ENCODE measurements at regions not wholly inside any gene's neighbourhood (a gene's known extent, or its start where the extent isn't known, plus 50 kb on each side); places are given as distances from the start of the nearest gene placed in this dataset.
A peak's percentile ranks its signal among the peaks of the same experiment; 100 is the strongest.

DNA sequence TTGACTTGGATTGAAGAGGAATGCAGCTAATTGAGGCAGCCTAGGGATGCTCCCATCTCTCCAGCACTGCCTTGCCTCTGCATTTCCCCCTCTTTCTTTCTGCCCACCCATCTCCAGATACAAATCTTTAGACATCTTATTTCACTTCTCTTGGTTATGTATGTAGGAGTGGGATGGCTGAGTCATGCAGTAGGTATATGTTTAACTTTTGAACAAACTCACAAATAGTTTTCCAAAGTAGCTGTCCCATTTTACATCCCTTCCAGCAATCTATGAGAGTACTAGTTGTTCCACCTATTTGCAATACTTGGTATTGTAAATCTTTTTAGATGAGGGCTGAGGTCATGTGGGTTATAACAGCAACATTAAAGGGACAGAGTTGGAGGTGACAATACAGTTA lies 329.9 kb downstream of the DYSF start:
- no peak overlapping the region for H2AFZ ChIP-seq (ENCODE audit: low read length)
- no peak overlapping the region for H2AK5ac ChIP-seq (ENCODE audit: low read depth, low read length)
- no peak overlapping the region for H2BK5ac ChIP-seq (ENCODE audit: low read length)
- DNase-seq (ENCODE audit: low spot score), result no peak
- H3K18ac ChIP-seq (ENCODE audit: low read length), result no peak overlapping the region
- H2BK120ac ChIP-seq (ENCODE audit: low read depth, low read length), result no peak overlapping the region
- no peak overlapping the region for H3K27ac ChIP-seq (replicated peaks; ENCODE audit: low read length)
- peaks cover 0 to 1% of the 10 kb centered on the region in 2 donors for H3K4me1 ChIP-seq (ENCODE audit: control insufficient read depth in 2 of 2, insufficient read depth in 1 of 2, low read depth in 1 of 2, low read length in 2 of 2)
- H3K23ac ChIP-seq (ENCODE audit: low read depth, low read length, poor library complexity), result no peak overlapping the region
- no peak overlapping the region for H3K4me3 ChIP-seq (ENCODE audit: low read length in 2 of 2)
- H3K36me3 ChIP-seq (replicated peaks in 1 of 2; ENCODE audit: control insufficient read depth in 2 of 2, insufficient read depth in 2 of 2, low read length in 2 of 2), result no peaks in the 10 kb centered on the region
- H3K79me1 ChIP-seq (ENCODE audit: low read depth, low read length), result no peaks in the 10 kb centered on the region
- no peak overlapping the region for H3K9ac ChIP-seq (ENCODE audit: low read depth, low read length, poor library complexity)
- H2BK12ac ChIP-seq (ENCODE audit: low read length), result no peak overlapping the region
- H3K9me3 ChIP-seq (replicated peaks in 1 of 2; ENCODE audit: control insufficient read depth in 2 of 2, insufficient read depth in 1 of 2, low read depth in 1 of 2, low read length in 2 of 2), result no peaks in the 10 kb centered on the region
- no peak overlapping the region for H4K8ac ChIP-seq (ENCODE audit: low read depth, low read length)
- no peak overlapping the region for H2BK15ac ChIP-seq (ENCODE audit: low read length)
- no peak overlapping the region for H4K91ac ChIP-seq (ENCODE audit: low read depth, low read length, poor library complexity)
- no peak overlapping the region for H3K4me2 ChIP-seq (ENCODE audit: insufficient read depth, low read length, poor library complexity, severe bottlenecking)
- H3K4ac ChIP-seq (ENCODE audit: low read length), result no peak overlapping the region
- no peaks in the 10 kb centered on the region for H3K27me3 ChIP-seq (ENCODE audit: control insufficient read depth in 3 of 3, insufficient read depth in 3 of 3, low read depth in 1 of 3, low read length in 3 of 3)
- H3K14ac ChIP-seq (ENCODE audit: low read length), result no peak overlapping the region

DNA sequence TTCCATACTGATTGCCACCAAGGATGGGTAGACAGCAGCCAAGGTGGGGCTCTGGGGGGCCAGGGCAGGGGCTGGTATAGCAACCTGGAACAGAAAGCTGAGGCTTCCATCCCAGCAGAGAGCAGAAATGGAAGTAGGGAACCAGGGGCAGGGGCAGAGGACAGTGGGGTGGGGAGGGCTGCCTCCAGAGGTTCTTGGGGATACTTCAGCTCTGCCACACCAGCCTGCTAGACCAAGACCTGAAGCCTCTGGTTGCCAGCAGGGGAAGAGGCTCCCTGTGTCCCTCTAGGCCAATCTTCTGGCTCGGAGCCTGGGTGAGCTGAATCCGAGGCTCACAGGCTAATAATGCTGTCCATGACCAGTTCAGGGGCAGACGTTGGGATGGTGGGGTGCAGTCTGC lies 329.0 kb downstream of the DYSF start:
- no peak for DNase-seq (ENCODE audit: low spot score)

DNA sequence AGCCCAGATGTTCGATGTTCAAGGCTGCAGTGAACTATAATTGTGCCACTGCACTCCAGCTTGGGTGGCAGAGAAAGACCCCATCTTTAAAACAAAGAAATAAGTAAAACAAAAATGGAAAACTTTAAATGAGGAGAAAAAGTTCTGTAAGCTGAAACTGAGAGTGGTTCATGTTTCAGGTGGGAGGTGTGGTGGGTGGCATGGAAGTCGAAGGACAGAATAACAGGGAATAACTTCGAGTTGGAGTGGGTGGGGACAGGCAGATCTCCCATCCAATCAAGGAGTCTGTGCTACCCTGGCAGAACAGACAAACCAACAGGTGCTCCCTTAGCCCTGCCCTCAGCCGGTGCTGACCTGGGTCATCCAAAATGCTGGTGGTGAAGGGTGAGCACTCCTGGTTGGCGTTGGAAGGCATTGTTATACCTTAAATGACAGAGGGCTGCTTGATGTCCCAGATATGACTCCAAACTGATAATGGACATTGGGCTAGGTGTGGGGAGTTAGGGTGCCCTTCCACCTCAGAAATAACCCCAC lies 328.4 kb downstream of the DYSF start:
- Histone ChIP-seq H3K4ac (ENCODE audit: low read length) (no peak overlapping the region), H2AK5ac (ENCODE audit: low read depth, low read length) (no peak overlapping the region), H3K23ac (ENCODE audit: low read depth, low read length, poor library complexity) (no peak overlapping the region), H3K14ac (ENCODE audit: low read length) (no peak overlapping the region), H2BK5ac (ENCODE audit: low read length) (no peak overlapping the region), H3K4me2 (ENCODE audit: insufficient read depth, low read length, poor library complexity, severe bottlenecking) (no peak overlapping the region), H3K27me3 (ENCODE audit: control insufficient read depth in 3 of 3, insufficient read depth in 3 of 3, low read depth in 1 of 3, low read length in 3 of 3) (no peaks in the 10 kb centered on the region), H2BK12ac (ENCODE audit: low read length) (no peak overlapping the region), H4K91ac (ENCODE audit: low read depth, low read length, poor library complexity) (no peak overlapping the region), H3K9ac (ENCODE audit: low read depth, low read length, poor library complexity) (no peak overlapping the region), H4K8ac (ENCODE audit: low read depth, low read length) (no peak overlapping the region), H3K4me3 (ENCODE audit: low read length in 2 of 2) (peak overlapping the region in 1 of 2 donors; percentile 53), H2BK15ac (ENCODE audit: low read length) (no peak overlapping the region), H2AFZ (ENCODE audit: low read length) (no peak overlapping the region), H2BK120ac (ENCODE audit: low read depth, low read length) (no peak overlapping the region), H3K79me1 (ENCODE audit: low read depth, low read length) (no peaks in the 10 kb centered on the region), H3K36me3 (replicated peaks in 1 of 2; ENCODE audit: control insufficient read depth in 2 of 2, insufficient read depth in 2 of 2, low read length in 2 of 2) (no peaks in the 10 kb centered on the region), H3K27ac (replicated peaks; ENCODE audit: low read length) (no peak overlapping the region), H3K18ac (ENCODE audit: low read length) (no peak overlapping the region), H3K4me1 (ENCODE audit: control insufficient read depth in 2 of 2, insufficient read depth in 1 of 2, low read depth in 1 of 2, low read length in 2 of 2) (peaks cover 0 to 1% of the 10 kb centered on the region in 2 donors), H3K9me3 (replicated peaks in 1 of 2; ENCODE audit: control insufficient read depth in 2 of 2, insufficient read depth in 1 of 2, low read depth in 1 of 2, low read length in 2 of 2) (no peaks in the 10 kb centered on the region)
- no CpG with 5 or more reads among the region's 5 CpGs for WGBS, 2 donors (ENCODE audit: extremely low coverage in 2 of 2, insufficient read length in 2 of 2, insufficient replicate concordance in 1 of 2)
- no peak for DNase-seq (ENCODE audit: low spot score)

More for the DNA sequence above, 329.0 kb downstream of the DYSF start:
- Histone ChIP-seq H3K27ac (replicated peaks; ENCODE audit: low read length) (no peak overlapping the region), H4K8ac (ENCODE audit: low read depth, low read length) (no peak overlapping the region), H3K36me3 (replicated peaks in 1 of 2; ENCODE audit: control insufficient read depth in 2 of 2, insufficient read depth in 2 of 2, low read length in 2 of 2) (no peaks in the 10 kb centered on the region), H2BK5ac (ENCODE audit: low read length) (peak overlapping the region; percentile 58), H3K14ac (ENCODE audit: low read length) (no peak overlapping the region), H2BK12ac (ENCODE audit: low read length) (no peak overlapping the region), H3K4me3 (ENCODE audit: low read length in 2 of 2) (no peak overlapping the region), H2AFZ (ENCODE audit: low read length) (no peak overlapping the region), H3K18ac (ENCODE audit: low read length) (no peak overlapping the region), H3K79me1 (ENCODE audit: low read depth, low read length) (no peaks in the 10 kb centered on the region), H3K4me1 (ENCODE audit: control insufficient read depth in 2 of 2, insufficient read depth in 1 of 2, low read depth in 1 of 2, low read length in 2 of 2) (peaks cover 0 to 1% of the 10 kb centered on the region in 2 donors), H3K4ac (ENCODE audit: low read length) (no peak overlapping the region), H3K9ac (ENCODE audit: low read depth, low read length, poor library complexity) (no peak overlapping the region), H2BK120ac (ENCODE audit: low read depth, low read length) (no peak overlapping the region), H4K91ac (ENCODE audit: low read depth, low read length, poor library complexity) (no peak overlapping the region), H2BK15ac (ENCODE audit: low read length) (no peak overlapping the region), H3K9me3 (replicated peaks in 1 of 2; ENCODE audit: control insufficient read depth in 2 of 2, insufficient read depth in 1 of 2, low read depth in 1 of 2, low read length in 2 of 2) (no peaks in the 10 kb centered on the region), H3K27me3 (ENCODE audit: control insufficient read depth in 3 of 3, insufficient read depth in 3 of 3, low read depth in 1 of 3, low read length in 3 of 3) (no peaks in the 10 kb centered on the region), H3K23ac (ENCODE audit: low read depth, low read length, poor library complexity) (no peak overlapping the region), H3K4me2 (ENCODE audit: insufficient read depth, low read length, poor library complexity, severe bottlenecking) (no peak overlapping the region), H2AK5ac (ENCODE audit: low read depth, low read length) (no peak overlapping the region)
- no CpG with 5 or more reads among the region's 3 CpGs for WGBS, 2 donors (ENCODE audit: extremely low coverage in 2 of 2, insufficient read length in 2 of 2, insufficient replicate concordance in 1 of 2)

DNA sequence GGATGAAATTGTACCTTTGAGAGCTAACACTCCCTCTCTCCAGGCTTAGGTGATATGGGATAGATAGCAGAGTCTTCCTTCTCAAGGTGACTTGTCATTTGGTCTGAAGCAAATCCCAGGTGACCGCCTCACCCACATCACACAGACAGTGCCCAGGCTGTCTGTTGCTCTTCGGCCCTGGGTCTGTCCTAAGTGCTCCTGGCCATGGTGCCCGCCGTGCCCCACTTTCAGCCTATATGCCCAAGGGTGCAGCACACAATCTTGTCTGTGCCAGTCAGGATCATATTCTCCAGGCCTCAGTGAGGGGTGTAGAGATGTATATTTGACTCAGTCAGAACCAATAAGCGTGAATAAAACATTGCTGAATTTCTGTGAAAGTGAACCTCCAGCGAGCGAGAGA lies 326.8 kb downstream of the DYSF start:
- Histone ChIP-seq H4K91ac (ENCODE audit: low read depth, low read length, poor library complexity) (no peak overlapping the region), H3K27ac (replicated peaks; ENCODE audit: low read length) (no peak overlapping the region)
- no CpG with 5 or more reads among the region's 7 CpGs for WGBS, 2 donors (ENCODE audit: extremely low coverage in 2 of 2, insufficient read length in 2 of 2, insufficient replicate concordance in 1 of 2)

More for the DNA sequence above, 326.8 kb downstream of the DYSF start:
- H3K27me3 ChIP-seq (ENCODE audit: control insufficient read depth in 3 of 3, insufficient read depth in 3 of 3, low read depth in 1 of 3, low read length in 3 of 3), result no peaks in the 10 kb centered on the region
- no peak overlapping the region for H3K18ac ChIP-seq (ENCODE audit: low read length)
- H3K4me3 ChIP-seq (ENCODE audit: low read length in 2 of 2), result no peak overlapping the region
- no peak overlapping the region for H3K4ac ChIP-seq (ENCODE audit: low read length)
- H3K9ac ChIP-seq (ENCODE audit: low read depth, low read length, poor library complexity), result no peak overlapping the region
- no peak overlapping the region for H3K14ac ChIP-seq (ENCODE audit: low read length)
- no peak for DNase-seq (ENCODE audit: low spot score)
- H3K23ac ChIP-seq (ENCODE audit: low read depth, low read length, poor library complexity), result no peak overlapping the region
- no peaks in the 10 kb centered on the region for H3K9me3 ChIP-seq (replicated peaks in 1 of 2; ENCODE audit: control insufficient read depth in 2 of 2, insufficient read depth in 1 of 2, low read depth in 1 of 2, low read length in 2 of 2)
- H2BK15ac ChIP-seq (ENCODE audit: low read length), result no peak overlapping the region
- no peak overlapping the region for H2AK5ac ChIP-seq (ENCODE audit: low read depth, low read length)
- H3K4me1 ChIP-seq (ENCODE audit: control insufficient read depth in 2 of 2, insufficient read depth in 1 of 2, low read depth in 1 of 2, low read length in 2 of 2), result peaks cover 0 to 1% of the 10 kb centered on the region in 2 donors
- H2BK5ac ChIP-seq (ENCODE audit: low read length), result no peak overlapping the region
- no peak overlapping the region for H2BK12ac ChIP-seq (ENCODE audit: low read length)
- H2BK120ac ChIP-seq (ENCODE audit: low read depth, low read length), result no peak overlapping the region
- H3K79me1 ChIP-seq (ENCODE audit: low read depth, low read length), result no peaks in the 10 kb centered on the region
- no peak overlapping the region for H3K4me2 ChIP-seq (ENCODE audit: insufficient read depth, low read length, poor library complexity, severe bottlenecking)
- no peaks in the 10 kb centered on the region for H3K36me3 ChIP-seq (replicated peaks in 1 of 2; ENCODE audit: control insufficient read depth in 2 of 2, insufficient read depth in 2 of 2, low read length in 2 of 2)
- no peak overlapping the region for H4K8ac ChIP-seq (ENCODE audit: low read depth, low read length)
- no peak overlapping the region for H2AFZ ChIP-seq (ENCODE audit: low read length)

Measured in neuronal stem cell (in vitro differentiated cells).